Endodermal cell (in vitro differentiated cells): ENCODE measurements at regions not wholly inside any gene's neighbourhood (a gene's known extent, or its start where the extent isn't known, plus 50 kb on each side); places are given as distances from the start of the nearest gene placed in this dataset.

Experiments used
- DNase-seq: peaks from one replicate; pipeline ENCODE4 v3.0.0-alpha.2; 2017
- H3K27ac ChIP-seq: 2 replicates; pipeline ENCODE4 v1.5.1; 2013; ENCODE audit warnings: mild to moderate bottlenecking, low read depth, low read length, moderate library complexity
- H3K27me3 ChIP-seq: 2 replicates; pipeline ENCODE4 v1.6.1; 2013; ENCODE audit warnings: mild to moderate bottlenecking, low read length, moderate library complexity; ENCODE audit not compliant: insufficient read depth, control insufficient read depth, poor library complexity, severe bottlenecking
- H3K36me3 ChIP-seq: 2 replicates; pipeline ENCODE4 v1.7.0; 2013; ENCODE audit warnings: mild to moderate bottlenecking, low read length, moderate library complexity; ENCODE audit not compliant: control insufficient read depth, insufficient read depth
- H3K4me1 ChIP-seq: one replicate; pipeline ENCODE4 v1.7.0; 2013; ENCODE audit warnings: low read length; ENCODE audit not compliant: control insufficient read depth, insufficient read depth
- H3K4me3 ChIP-seq: 2 replicates; pipeline ENCODE4 v1.5.1; 2013; ENCODE audit warnings: mild to moderate bottlenecking, low read length, moderate library complexity
- H3K9ac ChIP-seq: 2 replicates; pipeline ENCODE4 v1.6.1; 2013; ENCODE audit warnings: mild to moderate bottlenecking, low read length, moderate library complexity; ENCODE audit not compliant: poor library complexity, severe bottlenecking; ENCODE audit errors: extremely low read depth
- H3K9me3 ChIP-seq: 2 replicates; pipeline ENCODE4 v1.6.1; 2013; ENCODE audit warnings: mild to moderate bottlenecking, low read length, moderate library complexity; ENCODE audit not compliant: control insufficient read depth
- H3K27ac Mint-ChIP-seq: 2 replicates; pipeline ENCODE4 v1.8.0; 2020; ENCODE audit warnings: mixed read lengths
- H3K27me3 Mint-ChIP-seq: 2 replicates; pipeline ENCODE4 v1.8.0; 2021; ENCODE audit warnings: mild to moderate bottlenecking, mixed read lengths; ENCODE audit not compliant: insufficient read depth
- H3K36me3 Mint-ChIP-seq: 2 replicates; pipeline ENCODE4 v1.8.0; 2020; ENCODE audit warnings: low read depth, mixed read lengths
- H3K4me1 Mint-ChIP-seq: 2 replicates; pipeline ENCODE4 v1.8.0; 2020; ENCODE audit warnings: mixed read lengths
- H3K4me3 Mint-ChIP-seq: 2 replicates; pipeline ENCODE4 v1.8.0; 2020; ENCODE audit warnings: mild to moderate bottlenecking, moderate library complexity, mixed read lengths
- H3K9me3 Mint-ChIP-seq: 2 replicates; pipeline ENCODE4 v1.8.0; 2020; ENCODE audit warnings: mild to moderate bottlenecking, mixed read lengths
- CTCF ChIP-seq: fragments of 200-600 bp; sonication (generic); conservative IDR thresholded peaks from 2 replicates; pipeline ENCODE4 v1.5.0; 2021; ENCODE audit warnings: antibody characterized with exemption, mild to moderate bottlenecking
- WGBS, 2 experiments: methylation state at CpG; one replicate each; pipeline versions ENCODE4 v1.1.5 to v1.1.7; 2013; ENCODE audit warnings: missing lambda C conversion rate in 2 of 2, mixed read lengths in 1 of 2; ENCODE audit not compliant: insufficient coverage in 1 of 2, insufficient read length in 1 of 2; 5-methylcytosine and 5-hydroxymethylcytosine counted together

GRCh38 chr12:107431942-107432341 is 253.7 kb upstream of the PWP1 start:
- Mint-ChIP-seq H3K9me3 (peaks cover 5% of the 10 kb centered on the region), H3K36me3 (no peaks in the 10 kb centered on the region), H3K27me3 (no peaks in the 10 kb centered on the region), H3K4me1 (peaks cover 4% of the 10 kb centered on the region), H3K4me3 (no peak overlapping the region), H3K27ac (no peak overlapping the region)
- DNase-seq = no peak
- H3K4me1 ChIP-seq = no peaks in the 10 kb centered on the region
- H3K4me3 ChIP-seq = no peak overlapping the region
- WGBS, 2 experiments = 83% methylated on average over 1 of the region's 1 CpG; no CpG with 5 or more reads in 1 of the 2 experiments
- no peak overlapping the region for H3K27ac ChIP-seq
- H3K36me3 ChIP-seq = no peaks in the 10 kb centered on the region
- H3K27me3 ChIP-seq = no peaks in the 10 kb centered on the region
- no peaks in the 10 kb centered on the region for H3K9me3 ChIP-seq
- no peak overlapping the region for H3K9ac ChIP-seq
- no peak for TF ChIP-seq CTCF

- Histone ChIP-seq H3K4me1 (no peaks in the 10 kb centered on the region), H3K27ac (no peak overlapping the region), H3K36me3 (no peaks in the 10 kb centered on the region), H3K27me3 (no peaks in the 10 kb centered on the region), H3K9ac (no peak overlapping the region), H3K4me3 (no peak overlapping the region), H3K9me3 (no peaks in the 10 kb centered on the region)
- TF ChIP-seq CTCF = no peak
- Mint-ChIP-seq H3K4me3 (no peak overlapping the region), H3K4me1 (peaks cover 15% of the 10 kb centered on the region), H3K27me3 (no peaks in the 10 kb centered on the region), H3K27ac (no peak overlapping the region), H3K9me3 (no peaks in the 10 kb centered on the region), H3K36me3 (no peaks in the 10 kb centered on the region)
- no peak for DNase-seq
- WGBS, 2 experiments = 91 to 96% methylated on average over 3 of the region's 3 CpGs
These were observed 250.5 kb upstream of the PWP1 start for GRCh38 chr12:107435072-107435471.

GRCh38 chr12:107435520-107435919 is 250.1 kb upstream of the PWP1 start:
- Histone ChIP-seq H3K36me3 (no peaks in the 10 kb centered on the region), H3K4me1 (no peaks in the 10 kb centered on the region), H3K9ac (no peak overlapping the region), H3K9me3 (no peaks in the 10 kb centered on the region), H3K27me3 (no peaks in the 10 kb centered on the region), H3K4me3 (no peak overlapping the region), H3K27ac (no peak overlapping the region)
- no peak overlapping the region for H3K4me3 Mint-ChIP-seq
- H3K9me3 Mint-ChIP-seq = no peaks in the 10 kb centered on the region
- no peak for TF ChIP-seq CTCF
- no peak for DNase-seq
- WGBS, 2 experiments = 73% methylated on average over 2 of the region's 2 CpGs; no CpG with 5 or more reads in 1 of the 2 experiments
- H3K27ac Mint-ChIP-seq = no peak overlapping the region
- peaks cover 16% of the 10 kb centered on the region for H3K4me1 Mint-ChIP-seq
- H3K27me3 Mint-ChIP-seq = no peaks in the 10 kb centered on the region
- H3K36me3 Mint-ChIP-seq = no peaks in the 10 kb centered on the region
